WTC11 (cell line): ENCODE measurements at regions not wholly inside any gene's neighbourhood (a gene's known extent, or its start where the extent isn't known, plus 50 kb on each side); places are given as distances from the start of the nearest gene placed in this dataset.

Experiments
- ATAC-seq: fragments of 200-7000 bp; cut with Tn5 transposase; 2 replicates; pipeline ENCODE4 v1.10.0; 2021; ENCODE audit warnings: mild to moderate bottlenecking, moderate library complexity
- CTCF ChIA-PET: fragments of 300-600 bp; sonication (Branson Sonifier 250); formaldehyde crosslinking; loops from one replicate; lab custom pipeline; 2021; ENCODE audit warnings: antibody characterized with exemption; lab: Charles Lee
- POLR2A ChIA-PET: fragments of 350-600 bp; sonication (Branson Sonifier 250); formaldehyde crosslinking; loops from one replicate; lab custom pipeline; 2021; ENCODE audit warnings: antibody characterized with exemption; lab: Charles Lee
- DNase-seq: peaks from one replicate; pipeline ENCODE4 v3.0.0; 2021; ENCODE audit warnings: low spot score
- H3K27ac Mint-ChIP-seq: 2 replicates; pipeline ENCODE4 v1.8.0; 2021; ENCODE audit warnings: mixed read lengths
- H3K27me3 Mint-ChIP-seq: 2 replicates; pipeline ENCODE4 v1.8.0; 2021; ENCODE audit warnings: low read depth, mild to moderate bottlenecking, moderate library complexity, mixed read lengths
- H3K36me3 Mint-ChIP-seq: 2 replicates; pipeline ENCODE4 v1.8.0; 2021; ENCODE audit warnings: mixed read lengths
- H3K4me1 Mint-ChIP-seq: 2 replicates; pipeline ENCODE4 v1.8.0; 2022; ENCODE audit warnings: mixed read lengths
- H3K4me3 Mint-ChIP-seq: 2 replicates; pipeline ENCODE4 v1.8.0; 2021; ENCODE audit warnings: mild to moderate bottlenecking, moderate library complexity, mixed read lengths
- H3K9me3 Mint-ChIP-seq: 2 replicates; pipeline ENCODE4 v1.8.0; 2021; ENCODE audit warnings: mixed read lengths
- ATF2 ChIP-seq: sonication (generic); formaldehyde crosslinking; IDR thresholded peaks from 2 replicates; pipeline ENCODE4 v1.8.1; 2022; ENCODE audit warnings: low read depth, missing genetic modification reagents, borderline replicate concordance
- CBFB ChIP-seq: sonication (generic); formaldehyde crosslinking; IDR thresholded peaks from 2 replicates; pipeline ENCODE4 v1.8.1; 2022; ENCODE audit warnings: mild to moderate bottlenecking, low read depth, missing genetic modification reagents
- CTCF ChIP-seq: fragments of 200-600 bp; IDR thresholded peaks from 2 replicates; pipeline ENCODE4 v1.8.0; 2022; ENCODE audit warnings: antibody characterized with exemption
- E2F5 ChIP-seq: sonication (generic); formaldehyde crosslinking; IDR thresholded peaks from 2 replicates; pipeline ENCODE4 v1.8.1; 2022; ENCODE audit warnings: mild to moderate bottlenecking, moderate library complexity, missing genetic modification reagents
- EMX1 ChIP-seq: fragments of 250-450 bp; sonication (Bioruptor Pico); IDR thresholded peaks from 2 replicates; pipeline ENCODE4 v1.8.0; 2021; ENCODE audit warnings: mild to moderate bottlenecking
- FOXP1 ChIP-seq: sonication (generic); formaldehyde crosslinking; IDR thresholded peaks from 2 replicates; pipeline ENCODE4 v1.8.0; 2022; ENCODE audit warnings: missing genetic modification reagents, mild to moderate bottlenecking, moderate library complexity, borderline replicate concordance
- GABPB1 ChIP-seq: sonication (generic); formaldehyde crosslinking; IDR thresholded peaks from 2 replicates; pipeline ENCODE4 v1.8.1; 2023; ENCODE audit warnings: mild to moderate bottlenecking, missing genetic modification reagents
- NR2C2 ChIP-seq: sonication (generic); formaldehyde crosslinking; IDR thresholded peaks from 2 replicates; pipeline ENCODE4 v1.8.0; 2022; ENCODE audit warnings: mild to moderate bottlenecking, missing genetic modification reagents
- SMAD4 ChIP-seq: sonication (generic); formaldehyde crosslinking; IDR thresholded peaks from 2 replicates; pipeline ENCODE4 v1.8.0; 2022; ENCODE audit warnings: mild to moderate bottlenecking, missing genetic modification reagents
- SOX15 ChIP-seq: fragments of 250-450 bp; sonication (Bioruptor Pico); IDR thresholded peaks from 2 replicates; pipeline ENCODE4 v1.9.0; 2021; ENCODE audit warnings: mild to moderate bottlenecking
- USF2 ChIP-seq: sonication (generic); formaldehyde crosslinking; IDR thresholded peaks from 2 replicates; pipeline ENCODE4 v1.8.1; 2023; ENCODE audit warnings: mild to moderate bottlenecking, missing genetic modification reagents, moderate library complexity
- ZBTB21 ChIP-seq: sonication (generic); formaldehyde crosslinking; IDR thresholded peaks from 2 replicates; pipeline ENCODE4 v1.8.1; 2023; ENCODE audit warnings: mild to moderate bottlenecking, missing genetic modification reagents, borderline replicate concordance
- ZNF138 ChIP-seq: sonication (generic); formaldehyde crosslinking; conservative IDR thresholded peaks from 2 replicates; pipeline ENCODE4 v1.8.1; 2022; ENCODE audit warnings: mild to moderate bottlenecking, moderate library complexity, missing genetic modification reagents
- ZNF219 ChIP-seq: sonication (generic); formaldehyde crosslinking; IDR thresholded peaks from 2 replicates; pipeline ENCODE4 v1.8.0; 2023; ENCODE audit warnings: missing genetic modification reagents, mild to moderate bottlenecking, borderline replicate concordance
- ZNF416 ChIP-seq: fragments of 250-450 bp; sonication (Bioruptor Pico); IDR thresholded peaks from 2 replicates; pipeline ENCODE4 v1.9.0; 2021; ENCODE audit warnings: mild to moderate bottlenecking, inconsistent platforms
- ZNF671 ChIP-seq: fragments of 250-450 bp; sonication (Bioruptor Pico); IDR thresholded peaks from 2 replicates; pipeline ENCODE4 v1.8.0; 2021; ENCODE audit warnings: mild to moderate bottlenecking
- TF ChIP-seq, protein P1 (sequence below): fragments of 250-450 bp; sonication (Bioruptor Pico); IDR thresholded peaks from 2 replicates; pipeline ENCODE4 v1.9.0; 2021; ENCODE audit warnings: mild to moderate bottlenecking
- TF ChIP-seq, protein P2 (sequence below): sonication (generic); formaldehyde crosslinking; IDR thresholded peaks from 2 replicates; pipeline ENCODE4 v1.8.1; 2023; ENCODE audit warnings: mild to moderate bottlenecking, missing genetic modification reagents, moderate library complexity
- TF ChIP-seq, protein P3 (sequence below): sonication (generic); formaldehyde crosslinking; IDR thresholded peaks from 2 replicates; pipeline ENCODE4 v1.8.1; 2023; ENCODE audit warnings: mild to moderate bottlenecking, missing genetic modification reagents, borderline replicate concordance

DNA sequence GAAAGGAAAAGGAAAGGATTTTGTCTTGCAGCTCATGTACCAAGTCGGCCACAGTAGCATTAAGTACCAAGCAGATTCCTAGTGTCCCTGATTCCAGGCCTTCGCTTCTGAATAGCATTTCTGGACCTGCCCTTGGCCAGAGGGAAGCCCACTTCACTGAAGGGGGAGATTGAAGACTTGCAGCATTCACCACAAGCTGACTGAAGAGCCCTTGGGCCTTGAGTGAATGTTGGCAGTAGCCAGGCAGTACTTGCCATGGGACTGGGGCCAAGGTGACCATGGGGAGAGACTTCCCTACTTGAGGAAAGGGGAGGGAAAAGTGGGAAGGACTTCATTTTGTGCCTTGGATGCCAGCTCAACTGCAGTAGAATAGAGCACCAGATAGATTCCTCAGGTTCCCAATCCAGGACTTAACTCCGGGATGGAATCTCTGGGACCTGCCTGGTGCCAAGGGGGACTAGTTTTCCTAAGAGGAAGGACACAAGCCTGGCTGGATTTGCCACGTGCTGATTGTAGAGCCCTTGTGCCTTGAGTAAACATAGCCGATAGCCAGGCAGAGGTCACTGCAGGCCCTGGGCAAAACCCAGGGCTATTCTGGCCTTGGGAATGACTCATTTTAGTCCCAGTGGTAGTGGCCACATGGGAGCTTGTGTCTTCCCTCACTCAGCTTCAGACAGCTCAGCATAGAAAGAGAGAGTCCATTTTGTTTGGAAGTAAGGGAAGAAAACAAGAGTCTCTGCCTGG is 141.7 kb upstream of the KCND2 start:
- POLR2A ChIA-PET: no interaction called here
- H3K36me3 Mint-ChIP-seq: peaks cover 8% of the 10 kb centered on the region
- no peaks in the 10 kb centered on the region; the same call in 1 of the 2 replicates for H3K27me3 Mint-ChIP-seq
- no peaks in the 10 kb centered on the region for H3K4me1 Mint-ChIP-seq
- no peak overlapping the region for H3K4me3 Mint-ChIP-seq
- CTCF ChIA-PET: no interaction called here
- H3K9me3 Mint-ChIP-seq: peaks cover 21% of the 10 kb centered on the region
- TF ChIP-seq ZNF671 (CRISPR knock-in tag): no peak
- TF ChIP-seq SMAD4 (CRISPR knock-in tag): no peak
- no peak for TF ChIP-seq NR2C2
- no peak for TF ChIP-seq CBFB (CRISPR knock-in tag)
- no peak for TF ChIP-seq ZNF138
- no peak for TF ChIP-seq ZBTB21 (CRISPR knock-in tag)
- TF ChIP-seq ZNF219 (CRISPR knock-in tag): no peak
- TF ChIP-seq FOXP1: no peak
- TF ChIP-seq USF2: no peak
- TF ChIP-seq ZNF416 (CRISPR knock-in tag): no peak
- no peak for TF ChIP-seq EMX1
- TF ChIP-seq GABPB1: no peak
- TF ChIP-seq, protein P1, sequence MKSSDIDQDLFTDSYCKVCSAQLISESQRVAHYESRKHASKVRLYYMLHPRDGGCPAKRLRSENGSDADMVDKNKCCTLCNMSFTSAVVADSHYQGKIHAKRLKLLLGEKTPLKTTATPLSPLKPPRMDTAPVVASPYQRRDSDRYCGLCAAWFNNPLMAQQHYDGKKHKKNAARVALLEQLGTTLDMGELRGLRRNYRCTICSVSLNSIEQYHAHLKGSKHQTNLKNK (CRISPR knock-in tag): no peak
- TF ChIP-seq ATF2: no peak
- TF ChIP-seq E2F5 (CRISPR knock-in tag): no peak
- TF ChIP-seq, protein P2, sequence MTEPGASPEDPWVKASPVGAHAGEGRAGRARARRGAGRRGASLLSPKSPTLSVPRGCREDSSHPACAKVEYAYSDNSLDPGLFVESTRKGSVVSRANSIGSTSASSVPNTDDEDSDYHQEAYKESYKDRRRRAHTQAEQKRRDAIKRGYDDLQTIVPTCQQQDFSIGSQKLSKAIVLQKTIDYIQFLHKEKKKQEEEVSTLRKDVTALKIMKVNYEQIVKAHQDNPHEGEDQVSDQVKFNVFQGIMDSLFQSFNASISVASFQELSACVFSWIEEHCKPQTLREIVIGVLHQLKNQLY (CRISPR knock-in tag): no peak
- TF ChIP-seq CTCF: no peak
- TF ChIP-seq SOX15 (CRISPR knock-in tag): no peak
- TF ChIP-seq, protein P3, sequence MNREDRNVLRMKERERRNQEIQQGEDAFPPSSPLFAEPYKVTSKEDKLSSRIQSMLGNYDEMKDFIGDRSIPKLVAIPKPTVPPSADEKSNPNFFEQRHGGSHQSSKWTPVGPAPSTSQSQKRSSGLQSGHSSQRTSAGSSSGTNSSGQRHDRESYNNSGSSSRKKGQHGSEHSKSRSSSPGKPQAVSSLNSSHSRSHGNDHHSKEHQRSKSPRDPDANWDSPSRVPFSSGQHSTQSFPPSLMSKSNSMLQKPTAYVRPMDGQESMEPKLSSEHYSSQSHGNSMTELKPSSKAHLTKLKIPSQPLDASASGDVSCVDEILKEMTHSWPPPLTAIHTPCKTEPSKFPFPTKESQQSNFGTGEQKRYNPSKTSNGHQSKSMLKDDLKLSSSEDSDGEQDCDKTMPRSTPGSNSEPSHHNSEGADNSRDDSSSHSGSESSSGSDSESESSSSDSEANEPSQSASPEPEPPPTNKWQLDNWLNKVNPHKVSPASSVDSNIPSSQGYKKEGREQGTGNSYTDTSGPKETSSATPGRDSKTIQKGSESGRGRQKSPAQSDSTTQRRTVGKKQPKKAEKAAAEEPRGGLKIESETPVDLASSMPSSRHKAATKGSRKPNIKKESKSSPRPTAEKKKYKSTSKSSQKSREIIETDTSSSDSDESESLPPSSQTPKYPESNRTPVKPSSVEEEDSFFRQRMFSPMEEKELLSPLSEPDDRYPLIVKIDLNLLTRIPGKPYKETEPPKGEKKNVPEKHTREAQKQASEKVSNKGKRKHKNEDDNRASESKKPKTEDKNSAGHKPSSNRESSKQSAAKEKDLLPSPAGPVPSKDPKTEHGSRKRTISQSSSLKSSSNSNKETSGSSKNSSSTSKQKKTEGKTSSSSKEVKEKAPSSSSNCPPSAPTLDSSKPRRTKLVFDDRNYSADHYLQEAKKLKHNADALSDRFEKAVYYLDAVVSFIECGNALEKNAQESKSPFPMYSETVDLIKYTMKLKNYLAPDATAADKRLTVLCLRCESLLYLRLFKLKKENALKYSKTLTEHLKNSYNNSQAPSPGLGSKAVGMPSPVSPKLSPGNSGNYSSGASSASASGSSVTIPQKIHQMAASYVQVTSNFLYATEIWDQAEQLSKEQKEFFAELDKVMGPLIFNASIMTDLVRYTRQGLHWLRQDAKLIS (CRISPR knock-in tag): no peak
- ATAC-seq (no peak), DNase-seq (no peak)
- no peak overlapping the region for H3K27ac Mint-ChIP-seq
